PC-9 (cell line): ENCODE measurements at regions not wholly inside any gene's neighbourhood (a gene's known extent, or its start where the extent isn't known, plus 50 kb on each side); places are given as distances from the start of the nearest gene placed in this dataset.

Source experiments
- BruUV-seq: library from RNA; stranded (reverse); fragments of 400-500 nt; replicated peaks from 2 replicates; lab custom pipeline; 2021; lab: Mats Ljungman, UMichigan
- CTCF ChIA-PET: fragments of 300-600 bp; sonication (Branson Sonifier 250); formaldehyde crosslinking; loops from one replicate; lab custom pipeline; 2022; ENCODE audit warnings: antibody characterized with exemption; lab: Charles Lee
- POLR2A ChIA-PET: fragments of 300-600 bp; sonication (Branson Sonifier 250); formaldehyde crosslinking; loops from one replicate; lab custom pipeline; 2022; ENCODE audit warnings: antibody characterized with exemption; ENCODE audit not compliant: unreplicated experiment; lab: Charles Lee
- DNase-seq, 2 experiments: peaks; one replicate each; pipeline versions ENCODE4 v3.0.0 to v3.0.0-alpha.2; 2015 to 2022; ENCODE audit warnings: mixed read lengths in 1 of 2
- H2AFZ ChIP-seq: fragments of 200-600 bp; sonication (generic); 2 replicates; pipeline ENCODE4 v1.8.1; 2017; ENCODE audit warnings: antibody characterized with exemption
- H3F3A ChIP-seq: fragments of 200-600 bp; sonication (generic); 2 replicates; pipeline ENCODE4 v1.8.1; 2017; ENCODE audit warnings: antibody characterized with exemption, mild to moderate bottlenecking, low read depth; ENCODE audit not compliant: insufficient read depth
- H3K27ac ChIP-seq: fragments of 200-600 bp; sonication (generic); 2 replicates; pipeline ENCODE4 v1.6.1; 2016; ENCODE audit warnings: mixed run types
- H3K27me3 ChIP-seq: fragments of 200-600 bp; sonication (generic); 2 replicates; pipeline ENCODE4 v1.6.1; 2016; ENCODE audit warnings: low read depth, mixed run types; ENCODE audit not compliant: insufficient read depth
- H3K36me3 ChIP-seq: fragments of 200-600 bp; sonication (generic); 2 replicates; pipeline ENCODE4 v1.6.1; 2016; ENCODE audit warnings: low read depth, mixed run types
- H3K4me1 ChIP-seq: fragments of 200-600 bp; sonication (generic); replicated peaks from 2 replicates; pipeline ENCODE4 v1.6.1; 2016; ENCODE audit warnings: mixed run types; ENCODE audit not compliant: insufficient read depth
- H3K4me2 ChIP-seq: fragments of 200-600 bp; sonication (generic); 2 replicates; pipeline ENCODE4 v1.6.1; 2017; ENCODE audit warnings: mixed run types
- H3K4me3 ChIP-seq: fragments of 200-600 bp; sonication (generic); 2 replicates; pipeline ENCODE4 v1.6.1; 2016; ENCODE audit warnings: mixed run types
- H3K79me2 ChIP-seq: fragments of 200-600 bp; sonication (generic); 2 replicates; pipeline ENCODE4 v1.6.1; 2017; ENCODE audit warnings: low read depth, mixed run types
- H3K9me2 ChIP-seq: fragments of 200-600 bp; sonication (generic); 2 replicates; pipeline ENCODE4 v1.8.1; 2017; ENCODE audit warnings: mild to moderate bottlenecking; ENCODE audit not compliant: insufficient read depth
- H3K9me3 ChIP-seq: fragments of 200-600 bp; sonication (generic); 2 replicates; pipeline ENCODE4 v1.8.1; 2016; ENCODE audit warnings: low read depth; ENCODE audit not compliant: insufficient read depth
- H4K20me1 ChIP-seq: fragments of 200-600 bp; sonication (generic); 2 replicates; pipeline ENCODE4 v1.8.1; 2017; ENCODE audit not compliant: insufficient read depth
- EZH2 ChIP-seq: fragments of 200-600 bp; sonication (generic); IDR thresholded peaks from 2 replicates; pipeline ENCODE4 v1.8.0; 2017; ENCODE audit warnings: antibody characterized with exemption, low read depth
- intact Hi-C: fragments of 100-400 bp; cut with micrococcal nuclease; formaldehyde crosslinking; loops from one replicate; pipeline ENCODE4 v1.10.0; 2022; ENCODE audit not compliant: unreplicated experiment
- TF ChIP-seq, protein P1 (sequence below): fragments of 200-600 bp; sonication (generic); conservative IDR thresholded peaks from 2 replicates; pipeline ENCODE4 v1.6.1; 2017; ENCODE audit warnings: mixed run types, antibody characterized with exemption, mild to moderate bottlenecking, moderate library complexity

DNA sequence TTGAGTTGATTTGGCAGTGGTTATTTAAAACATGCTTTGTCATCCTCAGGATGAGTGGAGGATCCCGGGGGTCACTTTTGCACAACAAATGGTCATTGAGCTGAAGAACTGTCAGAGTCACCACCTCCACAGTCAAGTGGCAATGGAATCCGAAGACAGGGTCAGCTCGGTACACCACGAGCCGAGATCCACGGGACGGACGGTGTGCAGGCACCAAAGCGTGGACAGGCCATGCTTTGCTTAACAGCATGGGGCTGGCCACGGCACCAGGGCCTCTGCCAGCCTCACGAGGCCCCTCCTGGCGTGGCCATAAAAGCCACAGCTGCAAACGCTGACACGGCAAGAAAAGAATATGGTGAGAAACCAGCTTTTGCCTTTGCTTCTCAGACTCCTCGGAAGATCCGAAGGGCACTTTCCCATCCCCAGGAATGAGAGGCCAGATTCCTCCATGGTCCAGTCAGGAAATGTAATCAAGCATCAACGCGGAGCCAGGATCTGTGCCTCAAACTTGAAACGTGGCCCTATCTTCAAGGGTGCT is 152.2 kb upstream of the DIO3 start:
- POLR2A ChIA-PET: no interaction called here
- no peak overlapping the region for H3K4me3 ChIP-seq
- H3K27me3 ChIP-seq: no peaks in the 10 kb centered on the region
- no TSS peak for BruUV-seq
- CTCF ChIA-PET: no interaction called here
- H3F3A ChIP-seq: peaks cover 49% of the 10 kb centered on the region
- H2AFZ ChIP-seq: no peak overlapping the region
- no peak for TF ChIP-seq EZH2
- TF ChIP-seq, protein P1, sequence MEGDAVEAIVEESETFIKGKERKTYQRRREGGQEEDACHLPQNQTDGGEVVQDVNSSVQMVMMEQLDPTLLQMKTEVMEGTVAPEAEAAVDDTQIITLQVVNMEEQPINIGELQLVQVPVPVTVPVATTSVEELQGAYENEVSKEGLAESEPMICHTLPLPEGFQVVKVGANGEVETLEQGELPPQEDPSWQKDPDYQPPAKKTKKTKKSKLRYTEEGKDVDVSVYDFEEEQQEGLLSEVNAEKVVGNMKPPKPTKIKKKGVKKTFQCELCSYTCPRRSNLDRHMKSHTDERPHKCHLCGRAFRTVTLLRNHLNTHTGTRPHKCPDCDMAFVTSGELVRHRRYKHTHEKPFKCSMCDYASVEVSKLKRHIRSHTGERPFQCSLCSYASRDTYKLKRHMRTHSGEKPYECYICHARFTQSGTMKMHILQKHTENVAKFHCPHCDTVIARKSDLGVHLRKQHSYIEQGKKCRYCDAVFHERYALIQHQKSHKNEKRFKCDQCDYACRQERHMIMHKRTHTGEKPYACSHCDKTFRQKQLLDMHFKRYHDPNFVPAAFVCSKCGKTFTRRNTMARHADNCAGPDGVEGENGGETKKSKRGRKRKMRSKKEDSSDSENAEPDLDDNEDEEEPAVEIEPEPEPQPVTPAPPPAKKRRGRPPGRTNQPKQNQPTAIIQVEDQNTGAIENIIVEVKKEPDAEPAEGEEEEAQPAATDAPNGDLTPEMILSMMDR: no peak
- no peaks in the 10 kb centered on the region for H3K79me2 ChIP-seq
- peaks cover 84% of the 10 kb centered on the region for H3K4me1 ChIP-seq
- H4K20me1 ChIP-seq: no peaks in the 10 kb centered on the region
- peak overlapping the region; percentile 20 for H3K27ac ChIP-seq
- H3K9me2 ChIP-seq: no peaks in the 10 kb centered on the region
- intact Hi-C loops: no loop called here
- peak overlapping the region; percentile 14; the same call in 1 of the 2 replicates for H3K4me2 ChIP-seq
- DNase-seq: no peak
- H3K36me3 ChIP-seq: no peaks in the 10 kb centered on the region
- no peaks in the 10 kb centered on the region for H3K9me3 ChIP-seq

DNA sequence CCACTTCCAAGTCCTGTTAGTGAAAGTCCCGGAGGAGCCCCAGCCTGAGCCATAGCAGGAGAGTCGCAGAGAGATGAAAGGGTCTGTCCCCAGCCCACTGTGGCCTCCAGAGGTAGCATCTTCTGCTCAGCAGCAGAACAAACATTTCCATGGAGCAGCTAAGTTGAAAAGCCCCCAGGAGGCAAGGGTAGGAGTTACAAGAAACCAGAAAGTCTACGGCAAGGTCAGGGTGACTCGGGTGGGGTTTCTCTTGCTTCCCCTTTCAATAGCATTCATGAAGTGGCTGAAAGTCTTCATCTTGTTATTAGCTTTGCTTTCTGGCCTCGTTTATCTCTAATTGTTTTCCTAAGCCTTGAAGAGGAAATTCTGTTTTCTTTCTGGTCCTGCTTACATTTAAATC is 151.2 kb upstream of the DIO3 start:
- ChIA-PET CTCF (no interaction called here), POLR2A (no interaction called here)
- Histone ChIP-seq H3K9me3 (no peaks in the 10 kb centered on the region), H3K36me3 (no peaks in the 10 kb centered on the region), H3K4me1 (peaks cover 77% of the 10 kb centered on the region), H3F3A (peaks cover 42% of the 10 kb centered on the region), H2AFZ (no peak overlapping the region), H3K79me2 (no peaks in the 10 kb centered on the region), H3K9me2 (no peaks in the 10 kb centered on the region; the same call in 1 of the 2 replicates), H3K4me2 (no peak overlapping the region), H3K27me3 (no peaks in the 10 kb centered on the region), H4K20me1 (no peaks in the 10 kb centered on the region), H3K4me3 (no peak overlapping the region), H3K27ac (no peak overlapping the region)
- DNase-seq: no peak
- TF ChIP-seq, protein P1: 0 out of 2 replicates have a peak, but pooled peaks have one; percentile 4
- no peak for TF ChIP-seq EZH2
- no TSS peak for BruUV-seq
- intact Hi-C loops: no loop called here

DNA sequence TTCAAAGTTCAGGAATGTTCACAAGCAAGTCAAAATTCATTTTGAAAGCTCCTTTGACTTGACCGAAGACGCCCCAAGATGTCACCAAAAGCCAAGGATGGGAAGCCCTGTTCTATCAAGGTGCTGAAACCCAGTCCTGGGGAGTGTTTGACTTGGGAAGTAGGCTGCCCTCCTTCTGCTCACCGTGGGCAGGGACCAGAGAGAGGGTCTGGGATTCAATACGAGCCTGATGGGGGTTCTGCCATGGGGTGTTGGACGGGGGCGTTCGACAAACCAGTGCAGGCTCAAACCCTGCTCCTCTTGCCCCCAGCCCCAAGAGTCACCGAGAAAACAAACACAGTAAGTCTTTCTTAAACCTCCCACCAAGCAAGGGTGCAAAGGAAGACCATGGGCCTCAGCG is 150.1 kb upstream of the DIO3 start:
- no peak overlapping the region for H3K27ac ChIP-seq
- H3F3A ChIP-seq: peaks cover 33% of the 10 kb centered on the region
- TF ChIP-seq, protein P1: no peak
- TF ChIP-seq EZH2: no peak
- intact Hi-C loops: no loop called here
- no peaks in the 10 kb centered on the region for H3K79me2 ChIP-seq
- no peak overlapping the region for H3K4me3 ChIP-seq
- no peaks in the 10 kb centered on the region for H3K9me3 ChIP-seq
- no peak for DNase-seq
- no peak overlapping the region for H2AFZ ChIP-seq
- H3K27me3 ChIP-seq: no peaks in the 10 kb centered on the region
- H3K4me2 ChIP-seq: no peak overlapping the region
- BruUV-seq: no TSS peak
- no peaks in the 10 kb centered on the region for H4K20me1 ChIP-seq
- no peaks in the 10 kb centered on the region; the same call in 1 of the 2 replicates for H3K9me2 ChIP-seq
- ChIA-PET POLR2A (no interaction called here), CTCF (no interaction called here)
- no peaks in the 10 kb centered on the region for H3K36me3 ChIP-seq
- H3K4me1 ChIP-seq: peaks cover 67% of the 10 kb centered on the region
